ENCODE measurements at regions not wholly inside any gene's neighbourhood (a gene's known extent, or its start where the extent isn't known, plus 50 kb on each side); places are given as distances from the start of the nearest gene placed in this dataset.
A peak's percentile ranks its signal among the peaks of the same experiment; 100 is the strongest.

DNA sequence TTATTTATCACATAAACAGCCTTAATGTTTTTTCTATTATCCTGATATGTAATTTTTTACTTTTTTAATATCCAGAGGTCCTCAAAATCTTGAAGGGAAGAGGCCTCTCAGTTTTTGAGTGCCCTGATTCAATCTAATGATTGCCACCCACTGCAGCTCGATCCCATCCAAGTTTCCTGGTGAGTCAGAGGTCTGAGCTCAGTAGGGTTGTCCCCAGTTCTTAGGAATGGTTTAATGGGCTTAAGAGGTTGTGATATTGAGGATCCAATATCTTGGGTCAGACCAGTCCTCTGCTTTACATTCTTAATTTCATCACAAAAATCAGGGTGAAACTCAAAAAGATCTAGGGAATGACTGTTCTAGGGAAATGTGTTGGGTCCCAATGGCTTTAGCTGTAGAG, 238.5 kb downstream of the NSUN3 start:
- Histone ChIP-seq H3K9ac (ENCODE audit: low read length) (no peak overlapping the region), H3K4me3 (ENCODE audit: insufficient read depth, low read depth, low read length) (no peak overlapping the region), H3K4me2 (ENCODE audit: low read length) (no peak overlapping the region), H3K27me3 (ENCODE audit: insufficient read depth, low read length) (no peaks in the 10 kb centered on the region), H2AFZ (ENCODE audit: low read depth, low read length) (no peak overlapping the region), H4K20me1 (ENCODE audit: insufficient read depth, low read length) (no peaks in the 10 kb centered on the region), H3K36me3 (ENCODE audit: insufficient read depth, low read length) (no peaks in the 10 kb centered on the region), H3K79me2 (ENCODE audit: insufficient read depth, low read length) (no peaks in the 10 kb centered on the region), H3K4me1 (ENCODE audit: insufficient read depth, low read length) (peaks cover 5% of the 10 kb centered on the region), H3K9me3 (ENCODE audit: insufficient read depth, low read depth, low read length) (no peaks in the 10 kb centered on the region), H3K27ac (ENCODE audit: low read depth, low read length) (no peak overlapping the region)
- H3K27me3 Mint-ChIP-seq (ENCODE audit: low read depth, unreplicated experiment): no peaks in the 10 kb centered on the region
- TF ChIP-seq EZH2 (IDR thresholded peaks at IDR 0.05; ENCODE audit: insufficient read depth, low read length): no peak
- H3K9me3 Mint-ChIP-seq (ENCODE audit: unreplicated experiment): no peaks in the 10 kb centered on the region
- H3K4me1 Mint-ChIP-seq (ENCODE audit: low read depth, unreplicated experiment): no peaks in the 10 kb centered on the region
- H3K27ac Mint-ChIP-seq (ENCODE audit: unreplicated experiment): no peak overlapping the region
- no peaks in the 10 kb centered on the region for H3K36me3 Mint-ChIP-seq (ENCODE audit: low read depth, unreplicated experiment)
- FAIRE-seq (no peak), DNase-seq (ENCODE audit: low read depth) (peak; percentile 12)
- H3K4me3 Mint-ChIP-seq (ENCODE audit: unreplicated experiment): no peak overlapping the region

DNA sequence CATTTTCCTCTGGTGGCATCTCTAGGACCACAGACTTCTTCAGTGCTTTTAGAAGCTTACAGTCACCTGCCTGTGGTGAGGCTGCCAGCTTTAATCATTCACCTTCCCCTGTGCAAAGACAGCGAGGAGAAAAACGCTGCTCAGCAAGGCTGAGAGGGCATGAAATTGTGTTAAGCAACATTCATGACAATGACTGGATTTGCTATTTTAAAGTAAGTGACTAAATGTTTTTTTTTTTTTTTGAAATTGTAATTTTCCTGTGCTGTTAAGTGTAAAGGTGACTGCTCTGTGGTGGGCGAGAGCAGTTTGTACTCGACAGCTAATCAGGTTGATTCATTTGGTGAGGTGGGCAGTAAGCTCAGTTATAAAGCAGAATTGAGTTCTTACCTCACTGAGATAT, 240.4 kb downstream of the NSUN3 start:
- Mint-ChIP-seq H3K27ac (ENCODE audit: unreplicated experiment) (no peak overlapping the region), H3K4me1 (ENCODE audit: low read depth, unreplicated experiment) (no peaks in the 10 kb centered on the region), H3K4me3 (ENCODE audit: unreplicated experiment) (no peak overlapping the region), H3K9me3 (ENCODE audit: unreplicated experiment) (no peaks in the 10 kb centered on the region), H3K36me3 (ENCODE audit: low read depth, unreplicated experiment) (no peaks in the 10 kb centered on the region), H3K27me3 (ENCODE audit: low read depth, unreplicated experiment) (no peaks in the 10 kb centered on the region)
- H3K27ac ChIP-seq (ENCODE audit: low read depth, low read length): no peak overlapping the region
- no peaks in the 10 kb centered on the region for H3K79me2 ChIP-seq (ENCODE audit: insufficient read depth, low read length)
- H3K9me3 ChIP-seq (ENCODE audit: insufficient read depth, low read depth, low read length): no peaks in the 10 kb centered on the region
- no peaks in the 10 kb centered on the region for H3K36me3 ChIP-seq (ENCODE audit: insufficient read depth, low read length)
- H3K27me3 ChIP-seq (ENCODE audit: insufficient read depth, low read length): no peaks in the 10 kb centered on the region
- no peaks in the 10 kb centered on the region for H4K20me1 ChIP-seq (ENCODE audit: insufficient read depth, low read length)
- TF ChIP-seq, protein P1, sequence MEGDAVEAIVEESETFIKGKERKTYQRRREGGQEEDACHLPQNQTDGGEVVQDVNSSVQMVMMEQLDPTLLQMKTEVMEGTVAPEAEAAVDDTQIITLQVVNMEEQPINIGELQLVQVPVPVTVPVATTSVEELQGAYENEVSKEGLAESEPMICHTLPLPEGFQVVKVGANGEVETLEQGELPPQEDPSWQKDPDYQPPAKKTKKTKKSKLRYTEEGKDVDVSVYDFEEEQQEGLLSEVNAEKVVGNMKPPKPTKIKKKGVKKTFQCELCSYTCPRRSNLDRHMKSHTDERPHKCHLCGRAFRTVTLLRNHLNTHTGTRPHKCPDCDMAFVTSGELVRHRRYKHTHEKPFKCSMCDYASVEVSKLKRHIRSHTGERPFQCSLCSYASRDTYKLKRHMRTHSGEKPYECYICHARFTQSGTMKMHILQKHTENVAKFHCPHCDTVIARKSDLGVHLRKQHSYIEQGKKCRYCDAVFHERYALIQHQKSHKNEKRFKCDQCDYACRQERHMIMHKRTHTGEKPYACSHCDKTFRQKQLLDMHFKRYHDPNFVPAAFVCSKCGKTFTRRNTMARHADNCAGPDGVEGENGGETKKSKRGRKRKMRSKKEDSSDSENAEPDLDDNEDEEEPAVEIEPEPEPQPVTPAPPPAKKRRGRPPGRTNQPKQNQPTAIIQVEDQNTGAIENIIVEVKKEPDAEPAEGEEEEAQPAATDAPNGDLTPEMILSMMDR (IDR thresholded peaks at IDR 0.05; ENCODE audit: insufficient read depth, low read depth, low read length): no peak
- TF ChIP-seq EZH2 (IDR thresholded peaks at IDR 0.05; ENCODE audit: insufficient read depth, low read length): no peak
- no peak overlapping the region for H3K4me3 ChIP-seq (ENCODE audit: insufficient read depth, low read depth, low read length)
- FAIRE-seq (no peak), DNase-seq (ENCODE audit: low read depth) (no peak)
- H3K4me2 ChIP-seq (ENCODE audit: low read length): no peak overlapping the region
- peak overlapping the region; percentile 27 for H2AFZ ChIP-seq (ENCODE audit: low read depth, low read length)
- H3K9ac ChIP-seq (ENCODE audit: low read length): no peak overlapping the region
- H3K4me1 ChIP-seq (ENCODE audit: insufficient read depth, low read length): peaks cover 5% of the 10 kb centered on the region

DNA sequence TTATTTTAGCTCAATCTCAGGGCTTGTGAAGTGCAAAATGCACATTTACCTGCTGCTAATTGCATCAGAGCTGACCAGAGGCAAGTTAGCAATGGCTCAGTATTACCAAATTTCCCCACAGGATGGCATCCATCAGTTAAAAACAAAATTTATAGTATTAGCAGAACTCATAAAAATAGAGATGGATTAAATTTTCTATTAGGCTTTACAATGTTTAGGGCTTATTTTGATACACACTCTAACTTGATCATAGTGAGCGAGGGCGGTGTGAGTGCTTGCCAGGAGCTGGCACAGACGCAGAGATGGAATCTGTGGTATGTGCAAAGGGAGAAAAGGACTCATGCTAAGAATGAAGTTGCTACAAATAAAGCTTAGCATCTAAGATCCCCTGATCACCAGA, 241.0 kb downstream of the NSUN3 start:
- no peaks in the 10 kb centered on the region for H3K27me3 Mint-ChIP-seq (ENCODE audit: low read depth, unreplicated experiment)
- H3K36me3 Mint-ChIP-seq (ENCODE audit: low read depth, unreplicated experiment): no peaks in the 10 kb centered on the region
- no peak for TF ChIP-seq EZH2 (IDR thresholded peaks at IDR 0.05; ENCODE audit: insufficient read depth, low read length)
- TF ChIP-seq, protein P1 (IDR thresholded peaks at IDR 0.05; ENCODE audit: insufficient read depth, low read depth, low read length): no peak
- DNase-seq (ENCODE audit: low read depth) (peak; percentile 45), FAIRE-seq (no peak)
- H3K4me2 ChIP-seq (ENCODE audit: low read length): no peak overlapping the region
- no peaks in the 10 kb centered on the region for H3K36me3 ChIP-seq (ENCODE audit: insufficient read depth, low read length)
- H3K27ac Mint-ChIP-seq (ENCODE audit: unreplicated experiment): no peak overlapping the region
- H3K4me1 Mint-ChIP-seq (ENCODE audit: low read depth, unreplicated experiment): no peaks in the 10 kb centered on the region
- peak overlapping the region; percentile 27 for H2AFZ ChIP-seq (ENCODE audit: low read depth, low read length)
- no peaks in the 10 kb centered on the region for H4K20me1 ChIP-seq (ENCODE audit: insufficient read depth, low read length)
- peaks cover 5% of the 10 kb centered on the region for H3K4me1 ChIP-seq (ENCODE audit: insufficient read depth, low read length)
- H3K27ac ChIP-seq (ENCODE audit: low read depth, low read length): no peak overlapping the region
- no peaks in the 10 kb centered on the region for H3K79me2 ChIP-seq (ENCODE audit: insufficient read depth, low read length)
- no peak overlapping the region for H3K9ac ChIP-seq (ENCODE audit: low read length)
- H3K4me3 ChIP-seq (ENCODE audit: insufficient read depth, low read depth, low read length): no peak overlapping the region
- H3K27me3 ChIP-seq (ENCODE audit: insufficient read depth, low read length): no peaks in the 10 kb centered on the region
- no peak overlapping the region for H3K4me3 Mint-ChIP-seq (ENCODE audit: unreplicated experiment)
- no peaks in the 10 kb centered on the region for H3K9me3 Mint-ChIP-seq (ENCODE audit: unreplicated experiment)
- no peaks in the 10 kb centered on the region for H3K9me3 ChIP-seq (ENCODE audit: insufficient read depth, low read depth, low read length)

All from astrocyte (in vitro differentiated cells and primary cell).